ENCODE measurements at regions not wholly inside any gene's neighbourhood (a gene's known extent, or its start where the extent isn't known, plus 50 kb on each side); places are given as distances from the start of the nearest gene placed in this dataset.
"Not testable (repeated sequence)": the region's sequence is repeated elsewhere in the genome, so short reads cannot be mapped to it uniquely, and the experiment has no call there.

DNA sequence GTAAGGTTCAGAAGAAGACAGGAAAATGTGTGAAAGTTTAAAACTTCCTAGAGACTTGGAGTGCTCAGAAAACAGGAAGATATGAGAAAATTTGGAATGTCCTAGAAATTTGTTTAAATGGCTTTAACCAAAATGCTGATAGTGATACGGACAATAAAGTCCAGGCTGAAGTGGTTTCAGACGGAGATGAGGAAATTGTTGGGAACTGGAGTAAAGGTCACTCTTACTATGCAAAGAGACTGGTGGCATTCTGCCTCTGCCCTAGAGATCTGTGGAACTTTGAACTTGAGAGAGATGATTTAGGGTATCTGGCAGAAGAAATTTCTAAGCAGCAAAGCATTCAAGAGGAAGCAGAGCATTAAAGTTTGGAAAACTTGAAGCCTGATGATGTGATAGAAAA, 126.7 kb upstream of the TGFBR2 start:
- TF ChIP-seq SP2 (IDR thresholded peaks at IDR 0.05; ENCODE audit: low read length); POLR2A (IDR thresholded peaks at IDR 0.05; ENCODE audit: control extremely low read depth in 1 of 2, low read depth in 2 of 2, low read length in 2 of 2); EZH2 (IDR thresholded peaks at IDR 0.05; ENCODE audit: low read depth, low read length, severe bottlenecking); BRCA1 (IDR thresholded peaks at IDR 0.05; ENCODE audit: low read depth, low read length); TBP (IDR thresholded peaks at IDR 0.05; ENCODE audit: low read depth, low read length); POLR2AphosphoS5 (IDR thresholded peaks at IDR 0.05; ENCODE audit: low read depth, low read length); SIN3A (conservative IDR thresholded peaks at IDR 0.05 in 1 of 2, IDR thresholded peaks at IDR 0.05 in 1 of 2; ENCODE audit: low read depth in 1 of 2, low read length in 2 of 2); GABPA (IDR thresholded peaks at IDR 0.05; ENCODE audit: borderline replicate concordance, insufficient read depth, low read length): not testable (repeated sequence)
- TF ChIP-seq, protein P1, sequence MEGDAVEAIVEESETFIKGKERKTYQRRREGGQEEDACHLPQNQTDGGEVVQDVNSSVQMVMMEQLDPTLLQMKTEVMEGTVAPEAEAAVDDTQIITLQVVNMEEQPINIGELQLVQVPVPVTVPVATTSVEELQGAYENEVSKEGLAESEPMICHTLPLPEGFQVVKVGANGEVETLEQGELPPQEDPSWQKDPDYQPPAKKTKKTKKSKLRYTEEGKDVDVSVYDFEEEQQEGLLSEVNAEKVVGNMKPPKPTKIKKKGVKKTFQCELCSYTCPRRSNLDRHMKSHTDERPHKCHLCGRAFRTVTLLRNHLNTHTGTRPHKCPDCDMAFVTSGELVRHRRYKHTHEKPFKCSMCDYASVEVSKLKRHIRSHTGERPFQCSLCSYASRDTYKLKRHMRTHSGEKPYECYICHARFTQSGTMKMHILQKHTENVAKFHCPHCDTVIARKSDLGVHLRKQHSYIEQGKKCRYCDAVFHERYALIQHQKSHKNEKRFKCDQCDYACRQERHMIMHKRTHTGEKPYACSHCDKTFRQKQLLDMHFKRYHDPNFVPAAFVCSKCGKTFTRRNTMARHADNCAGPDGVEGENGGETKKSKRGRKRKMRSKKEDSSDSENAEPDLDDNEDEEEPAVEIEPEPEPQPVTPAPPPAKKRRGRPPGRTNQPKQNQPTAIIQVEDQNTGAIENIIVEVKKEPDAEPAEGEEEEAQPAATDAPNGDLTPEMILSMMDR (IDR thresholded peaks at IDR 0.05; ENCODE audit: control extremely low read depth in 1 of 3, insufficient read depth in 1 of 3, low read depth in 1 of 3, low read length in 3 of 3), result not testable (repeated sequence)
